Skeletal muscle tissue (tissue), 3 donors: ENCODE measurements at regions not wholly inside any gene's neighbourhood (a gene's known extent, or its start where the extent isn't known, plus 50 kb on each side); places are given as distances from the start of the nearest gene placed in this dataset.
"Not testable (repeated sequence)": the region's sequence is repeated elsewhere in the genome, so short reads cannot be mapped to it uniquely, and the experiment has no call there.

Source experiments
- H3K27ac ChIP-seq: one replicate; pipeline ENCODE4 v1.7.0; 2013; ENCODE audit warnings: mild to moderate bottlenecking, low read depth, low read length, inconsistent platforms
- H3K27me3 ChIP-seq, 3 donors: one replicate each; pipeline ENCODE4 v1.7.0; 2013; ENCODE audit warnings: low read length in 3 of 3; ENCODE audit not compliant: control insufficient read depth in 3 of 3, insufficient read depth in 3 of 3
- H3K36me3 ChIP-seq, 3 donors: one replicate each; pipeline ENCODE4 v1.7.0; 2013; ENCODE audit warnings: low read length in 3 of 3; ENCODE audit not compliant: control insufficient read depth in 3 of 3, insufficient read depth in 3 of 3
- H3K4me1 ChIP-seq, 3 donors: one replicate each; pipeline ENCODE4 v1.7.0; 2013; ENCODE audit warnings: low read length in 3 of 3, mild to moderate bottlenecking in 3 of 3; ENCODE audit not compliant: control insufficient read depth in 3 of 3, insufficient read depth in 3 of 3
- H3K4me3 ChIP-seq, 3 donors: one replicate each; pipeline ENCODE4 v1.7.0; 2013; ENCODE audit warnings: low read length in 3 of 3
- H3K9ac ChIP-seq, 3 donors: one replicate each; pipeline ENCODE4 v1.7.0; 2013; ENCODE audit warnings: low read length in 3 of 3, mild to moderate bottlenecking in 3 of 3, moderate library complexity in 2 of 3, low read depth in 1 of 3
- H3K9me3 ChIP-seq, 3 donors: one replicate each; pipeline ENCODE4 v1.7.0; 2013; ENCODE audit warnings: low read length in 3 of 3; ENCODE audit not compliant: control insufficient read depth in 3 of 3
- donor health status: Osteomylitis.

GRCh38 chr20:50329981-50330503 is 139.4 kb downstream of the CEBPB start:
- Histone ChIP-seq H3K9ac (no peak overlapping the region), H3K9me3 (peaks cover 0 to 3% (median 0%) of the 10 kb centered on the region in 3 donors), H3K4me3 (no peak overlapping the region), H3K4me1 (peaks cover 5 to 23% (median 6%) of the 10 kb centered on the region in 3 donors), H3K27ac (no peak overlapping the region), H3K27me3 (no peaks in the 10 kb centered on the region), H3K36me3 (no peaks in the 10 kb centered on the region)

- Histone ChIP-seq H3K9me3 (no peaks in the 10 kb centered on the region), H3K4me1 (peaks cover 5 to 21% (median 9%) of the 10 kb centered on the region in 3 donors), H3K9ac (no peak overlapping the region), H3K4me3 (no peak overlapping the region), H3K36me3 (no peaks in the 10 kb centered on the region), H3K27me3 (no peaks in the 10 kb centered on the region), H3K27ac (no peak overlapping the region)
These were observed 140.1 kb downstream of the CEBPB start for GRCh38 chr20:50330504-50331313.

- Histone ChIP-seq H3K27me3 (no peaks in the 10 kb centered on the region), H3K9me3 (no peaks in the 10 kb centered on the region), H3K4me1 (peaks cover 5 to 22% (median 9%) of the 10 kb centered on the region in 3 donors), H3K4me3 (no peak overlapping the region), H3K27ac (no peak overlapping the region), H3K36me3 (no peaks in the 10 kb centered on the region), H3K9ac (no peak overlapping the region)
These were observed 141.1 kb downstream of the CEBPB start for GRCh38 chr20:50331469-50332363.

GRCh38 chr20:50332491-50332980 is 141.9 kb downstream of the CEBPB start:
- no peak overlapping the region for H3K27ac ChIP-seq
- no peaks in the 10 kb centered on the region for H3K36me3 ChIP-seq
- H3K4me1 ChIP-seq = peaks cover 5 to 22% (median 9%) of the 10 kb centered on the region in 3 donors
- no peak overlapping the region for H3K4me3 ChIP-seq
- H3K9me3 ChIP-seq = no peaks in the 10 kb centered on the region
- H3K27me3 ChIP-seq = no peaks in the 10 kb centered on the region
- H3K9ac ChIP-seq = no peak overlapping the region

- Histone ChIP-seq H3K4me1 (peaks cover 5 to 20% (median 9%) of the 10 kb centered on the region in 3 donors), H3K4me3 (no peak overlapping the region), H3K9me3 (no peaks in the 10 kb centered on the region), H3K9ac (no peak overlapping the region), H3K27ac (no peak overlapping the region), H3K36me3 (no peaks in the 10 kb centered on the region), H3K27me3 (no peaks in the 10 kb centered on the region)
These were observed 142.6 kb downstream of the CEBPB start for GRCh38 chr20:50333131-50333670.

- H3K27me3 ChIP-seq = no peaks in the 10 kb centered on the region
- no peak overlapping the region for H3K27ac ChIP-seq
- peaks cover 5 to 25% (median 9%) of the 10 kb centered on the region in 3 donors for H3K4me1 ChIP-seq
- H3K9ac ChIP-seq = no peak overlapping the region
- no peak overlapping the region for H3K4me3 ChIP-seq
- H3K36me3 ChIP-seq = no peaks in the 10 kb centered on the region
- H3K9me3 ChIP-seq = no peaks in the 10 kb centered on the region
These were observed 143.2 kb downstream of the CEBPB start for GRCh38 chr20:50333812-50334211.

- not testable (repeated sequence) for H3K27me3 ChIP-seq, H3K9ac ChIP-seq, H3K9me3 ChIP-seq, H3K27ac ChIP-seq, H3K36me3 ChIP-seq, H3K4me3 ChIP-seq
- H3K4me1 ChIP-seq = peaks cover 9 to 28% (median 9%) of the 10 kb centered on the region in 3 donors
These were observed 143.9 kb downstream of the CEBPB start for GRCh38 chr20:50334512-50334911.

- Histone ChIP-seq H3K9ac (no peak overlapping the region), H3K4me1 (peaks cover 9 to 30% (median 10%) of the 10 kb centered on the region in 3 donors), H3K27ac (no peak overlapping the region)
These were observed 144.5 kb downstream of the CEBPB start for GRCh38 chr20:50335105-50335504.

GRCh38 chr20:50335866-50336265 is 145.2 kb downstream of the CEBPB start:
- Histone ChIP-seq H3K4me1 (peaks cover 9 to 30% (median 10%) of the 10 kb centered on the region in 3 donors), H3K27me3 (no peaks in the 10 kb centered on the region), H3K27ac (no peak overlapping the region), H3K9me3 (no peaks in the 10 kb centered on the region), H3K4me3 (no peak overlapping the region), H3K36me3 (no peaks in the 10 kb centered on the region), H3K9ac (no peak overlapping the region)

More at GRCh38 chr20:50335105-50335504, 144.5 kb downstream of the CEBPB start:
- Histone ChIP-seq H3K36me3 (no peaks in the 10 kb centered on the region), H3K9me3 (no peaks in the 10 kb centered on the region), H3K4me3 (no peak overlapping the region), H3K27me3 (no peaks in the 10 kb centered on the region)
